Adrenal gland (tissue), 5 donors: ENCODE measurements at regions not wholly inside any gene's neighbourhood (a gene's known extent, or its start where the extent isn't known, plus 50 kb on each side); places are given as distances from the start of the nearest gene placed in this dataset.
"Not testable (repeated sequence)": the region's sequence is repeated elsewhere in the genome, so short reads cannot be mapped to it uniquely, and the experiment has no call there.

ENCODE experiments used
- POLR2A ChIP-seq, 2 donors: fragments of 450-650 bp; IDR thresholded peaks; one replicate each; pipeline ENCODE4 v1.6.1; 2017; ENCODE audit warnings: antibody characterized with exemption in 2 of 2, mild to moderate bottlenecking in 2 of 2, moderate library complexity in 1 of 2
- TF ChIP-seq, protein P1 (sequence below), 6 experiments: fragments of 450-650 bp in 4 of 6; fragments of 200-600 bp in 2 of 6; sonication (generic) in 1 of 6; IDR thresholded peaks; 1 replicate in 5 of 6; 2 replicates in 1 of 6; pipeline versions ENCODE4 v1.5.1 to v1.8.0; 2016 to 2021; ENCODE audit warnings: antibody characterized with exemption in 6 of 6, mild to moderate bottlenecking in 2 of 6, moderate library complexity in 1 of 6
- donor health status: DM: no; HTN: no; CAD: no.

DNA sequence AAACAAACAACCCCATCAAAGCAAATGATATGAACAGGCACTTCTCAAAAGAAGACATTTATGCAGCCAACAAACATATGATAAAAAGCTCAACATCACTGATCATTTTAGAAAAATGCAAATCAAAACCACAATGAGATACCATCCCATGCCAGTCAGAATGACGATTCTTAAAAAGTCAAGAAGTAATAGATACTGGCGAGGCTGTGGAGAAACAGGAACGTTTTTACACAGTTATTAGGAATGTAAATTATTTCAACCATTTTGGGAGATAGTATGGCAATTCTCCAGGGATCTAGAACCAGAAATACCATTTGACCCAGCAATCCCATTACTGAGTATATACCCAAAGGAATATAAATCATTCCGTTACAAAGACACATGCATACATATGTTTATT, 370.4 kb downstream of the HHIPL2 start:
- TF ChIP-seq, protein P1, sequence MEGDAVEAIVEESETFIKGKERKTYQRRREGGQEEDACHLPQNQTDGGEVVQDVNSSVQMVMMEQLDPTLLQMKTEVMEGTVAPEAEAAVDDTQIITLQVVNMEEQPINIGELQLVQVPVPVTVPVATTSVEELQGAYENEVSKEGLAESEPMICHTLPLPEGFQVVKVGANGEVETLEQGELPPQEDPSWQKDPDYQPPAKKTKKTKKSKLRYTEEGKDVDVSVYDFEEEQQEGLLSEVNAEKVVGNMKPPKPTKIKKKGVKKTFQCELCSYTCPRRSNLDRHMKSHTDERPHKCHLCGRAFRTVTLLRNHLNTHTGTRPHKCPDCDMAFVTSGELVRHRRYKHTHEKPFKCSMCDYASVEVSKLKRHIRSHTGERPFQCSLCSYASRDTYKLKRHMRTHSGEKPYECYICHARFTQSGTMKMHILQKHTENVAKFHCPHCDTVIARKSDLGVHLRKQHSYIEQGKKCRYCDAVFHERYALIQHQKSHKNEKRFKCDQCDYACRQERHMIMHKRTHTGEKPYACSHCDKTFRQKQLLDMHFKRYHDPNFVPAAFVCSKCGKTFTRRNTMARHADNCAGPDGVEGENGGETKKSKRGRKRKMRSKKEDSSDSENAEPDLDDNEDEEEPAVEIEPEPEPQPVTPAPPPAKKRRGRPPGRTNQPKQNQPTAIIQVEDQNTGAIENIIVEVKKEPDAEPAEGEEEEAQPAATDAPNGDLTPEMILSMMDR (IDR thresholded peaks at IDR 0.05), result not testable (repeated sequence)
- not testable (repeated sequence) for TF ChIP-seq POLR2A (IDR thresholded peaks at IDR 0.05)
